Activated CD4-positive, alpha-beta T cell treated with anti-CD3 and anti-CD28 coated beads, Interleukin-2, Interleukin-4, amounts not matched to agents 100 ng/mL and 50 ng/mL, durations not matched to agents 16 hours and 8 hours (primary cell): ENCODE measurements at regions not wholly inside any gene's neighbourhood (a gene's known extent, or its start where the extent isn't known, plus 50 kb on each side); places are given as distances from the start of the nearest gene placed in this dataset.

ENCODE experiments used
- DNase-seq: peaks from one replicate; pipeline ENCODE4 v3.0.0-alpha.2; 2020; ENCODE audit warnings: low spot score

- no peak for DNase-seq
These were observed 103.6 kb downstream of the PALM2AKAP2 start for GRCh38 chr9:109883623-109884022.

DNA sequence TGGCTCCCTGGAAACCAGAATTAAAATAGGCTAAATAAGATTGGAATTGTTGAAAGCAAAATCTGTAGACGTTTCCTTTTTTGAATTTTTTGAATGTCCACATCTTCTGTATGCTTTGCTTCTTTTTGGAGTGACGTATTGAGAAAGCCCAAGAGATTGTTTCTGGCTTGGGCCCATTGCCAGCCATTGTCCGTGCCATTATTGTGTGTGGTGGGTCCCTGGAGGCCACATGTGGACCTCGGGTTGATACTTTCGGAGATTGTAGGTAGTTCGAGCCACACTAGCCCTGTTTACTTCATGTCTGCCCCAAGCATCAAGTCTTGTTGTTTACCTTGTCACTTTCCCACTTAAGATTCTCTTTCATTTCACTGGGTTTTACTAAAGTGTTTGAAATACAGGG lies 106.0 kb downstream of the PALM2AKAP2 start:
- DNase-seq, result no peak

- DNase-seq, result peak; percentile 73
These were observed 106.6 kb downstream of the PALM2AKAP2 start for GRCh38 chr9:109886617-109887016.

DNA sequence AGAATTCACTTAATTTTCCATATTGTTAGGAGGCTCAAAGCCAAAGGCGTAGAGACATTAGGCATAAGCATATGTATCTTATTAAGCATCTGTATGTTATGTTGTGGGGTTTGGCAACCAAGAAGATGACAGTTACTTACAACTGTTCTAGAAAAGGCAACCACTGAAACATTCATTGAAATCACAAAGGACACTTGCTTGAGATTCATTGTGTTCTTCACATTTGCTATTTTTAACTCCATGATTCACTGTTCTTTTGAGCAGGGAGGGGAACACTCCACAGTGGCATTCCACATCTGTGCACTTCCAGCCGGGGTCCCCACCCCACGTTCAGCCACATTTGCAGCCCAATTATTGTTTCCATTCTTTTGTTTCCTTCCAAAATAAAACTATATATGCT lies 107.1 kb downstream of the PALM2AKAP2 start:
- DNase-seq, result no peak

DNA sequence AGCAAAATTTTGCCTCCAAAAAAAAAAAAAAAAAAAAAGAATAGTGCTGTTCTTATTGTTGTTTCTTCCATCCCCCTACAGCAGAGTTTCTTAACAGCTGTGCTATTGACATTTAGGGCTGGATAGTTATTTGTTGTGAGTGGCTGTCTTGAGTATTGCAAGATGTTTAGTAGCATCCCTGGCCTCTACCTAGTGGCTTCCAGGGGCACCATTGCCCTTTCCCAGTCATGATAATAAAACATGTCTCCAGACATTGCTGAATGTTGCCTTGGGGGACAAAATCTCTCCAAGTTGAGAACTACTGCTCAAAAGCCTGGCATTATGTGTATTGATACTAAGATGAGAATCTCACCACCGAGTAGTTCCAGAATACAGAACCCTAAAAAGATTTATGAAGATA lies 108.7 kb downstream of the PALM2AKAP2 start:
- DNase-seq, result no peak

DNA sequence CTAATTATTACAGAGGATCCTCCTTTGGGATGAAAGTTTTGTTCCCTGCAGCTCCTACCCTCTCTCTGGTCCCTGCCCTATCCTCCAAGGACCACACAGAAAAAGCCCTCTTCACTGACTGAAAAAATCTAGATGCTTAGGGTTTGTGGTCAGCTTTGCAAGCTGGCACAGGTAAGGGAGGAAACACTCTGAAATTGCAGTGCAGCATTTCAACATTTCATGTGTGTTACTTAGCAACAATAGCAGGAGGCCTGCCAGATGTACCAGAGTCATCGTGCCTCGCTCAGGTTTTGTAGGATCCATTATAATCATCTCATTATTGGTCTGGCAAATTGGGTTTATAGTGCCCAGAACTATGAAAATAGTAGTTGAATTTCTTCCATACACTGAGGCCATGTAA lies 109.5 kb downstream of the PALM2AKAP2 start:
- no peak for DNase-seq

DNA sequence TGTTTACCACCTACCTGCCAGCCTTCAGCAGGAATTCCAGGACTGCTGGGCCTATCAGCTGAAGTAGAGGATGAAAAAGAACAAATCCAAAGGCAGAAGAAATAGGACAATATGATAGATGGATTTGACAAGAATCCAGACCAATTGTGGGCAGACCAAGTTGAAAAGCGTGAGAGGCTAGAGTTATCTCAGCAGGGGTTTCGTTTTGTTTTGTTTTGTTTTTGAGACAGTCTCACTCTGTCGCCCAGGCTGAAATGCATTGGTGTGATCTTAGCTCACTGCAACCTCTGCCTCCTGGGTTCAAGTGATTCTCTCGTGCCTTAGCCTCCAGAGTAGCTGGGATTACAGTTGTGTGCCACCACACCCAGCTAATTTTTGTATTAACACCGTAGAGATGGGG lies 113.2 kb downstream of the PALM2AKAP2 start:
- DNase-seq, result peak; percentile 51

DNA sequence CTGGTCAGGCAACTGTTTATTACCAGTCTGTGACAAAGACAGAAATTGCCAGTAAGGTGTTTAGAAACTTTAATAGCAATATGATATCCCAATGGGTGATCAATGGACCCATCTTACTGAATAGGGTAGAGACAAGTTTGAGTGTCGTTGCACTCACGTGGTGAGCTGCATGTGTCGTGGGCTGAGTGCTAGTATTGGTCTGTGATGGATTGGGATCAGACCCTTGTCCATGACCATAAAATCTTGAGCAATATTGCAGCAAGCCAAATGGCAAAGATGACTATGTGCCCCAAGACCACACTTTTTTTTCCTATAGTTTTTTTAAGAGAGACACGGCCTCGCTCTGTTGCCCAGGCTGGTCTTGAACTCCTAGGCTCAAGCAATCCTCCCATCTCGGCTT lies 114.5 kb downstream of the PALM2AKAP2 start:
- DNase-seq, result peak; percentile 51

DNA sequence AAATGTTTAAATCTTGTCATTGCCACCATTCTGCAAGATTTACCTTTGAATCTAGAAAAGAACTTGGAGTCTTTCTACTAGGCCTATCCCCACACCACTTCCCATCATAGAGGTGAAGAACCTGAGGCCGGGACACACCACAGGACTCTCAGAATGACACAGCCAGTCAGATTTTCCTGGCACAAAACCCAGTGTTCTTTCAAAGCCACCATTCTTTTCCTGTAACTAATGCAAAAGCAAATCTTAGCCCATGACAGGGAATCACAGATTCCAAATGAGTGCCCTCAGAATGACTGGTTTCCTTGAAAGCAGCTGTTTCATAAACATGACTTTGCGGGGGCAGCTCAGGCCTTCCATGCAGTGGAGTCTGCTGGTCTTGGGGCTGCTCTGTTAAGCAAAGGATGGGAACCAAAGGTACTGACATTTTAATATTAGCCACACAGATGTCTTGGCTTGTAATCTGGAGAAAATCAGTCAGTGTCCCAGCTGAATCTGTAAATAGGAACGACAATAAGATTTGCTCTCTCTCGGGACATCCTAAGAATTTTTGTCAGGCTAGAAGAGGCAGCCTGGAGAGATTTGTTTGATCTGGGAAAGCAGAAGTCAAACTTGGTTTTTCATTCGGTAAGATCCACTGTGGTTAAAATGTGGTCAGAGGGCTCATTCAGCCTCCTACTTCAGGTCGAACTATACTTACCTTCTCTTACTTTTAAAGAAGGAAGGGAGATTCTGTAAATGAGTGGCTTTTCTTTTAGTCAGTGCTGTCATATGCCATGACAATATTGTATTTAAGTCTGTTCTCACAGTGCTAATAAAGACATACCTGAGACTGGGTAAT lies 115.1 kb downstream of the PALM2AKAP2 start:
- peak; percentile 78 for DNase-seq

- DNase-seq, result no peak
These were observed 121.2 kb downstream of the PALM2AKAP2 start for GRCh38 chr9:109901201-109901600.

DNA sequence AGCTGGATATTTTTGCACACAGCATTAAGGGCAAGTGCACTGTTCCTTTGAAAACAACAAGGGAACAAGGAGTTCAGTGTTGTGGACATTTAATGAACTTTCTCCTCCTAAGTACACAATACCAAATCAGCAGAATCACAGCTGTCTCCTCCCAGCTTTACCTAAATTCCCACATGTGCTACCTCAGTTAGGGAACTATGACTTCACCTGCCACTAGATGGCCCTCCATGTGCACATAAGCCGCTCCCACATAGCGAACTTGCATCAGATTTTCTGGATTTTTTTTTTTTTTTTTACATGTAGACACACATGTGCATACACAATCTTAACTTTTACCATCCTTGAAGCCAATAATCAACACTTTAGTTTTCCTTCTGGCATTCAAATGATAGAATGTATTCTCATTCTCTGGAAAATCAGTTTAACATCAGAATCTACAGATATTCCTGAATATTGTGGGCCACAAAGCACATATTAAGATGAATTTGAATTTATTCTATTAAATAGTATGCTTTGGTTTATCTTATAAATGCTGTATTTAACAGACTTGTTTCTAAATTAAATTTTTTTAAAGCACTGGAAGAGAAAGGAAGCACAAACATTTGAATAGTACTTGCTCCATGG lies 123.6 kb downstream of the PALM2AKAP2 start:
- peak; percentile 82 for DNase-seq

DNA sequence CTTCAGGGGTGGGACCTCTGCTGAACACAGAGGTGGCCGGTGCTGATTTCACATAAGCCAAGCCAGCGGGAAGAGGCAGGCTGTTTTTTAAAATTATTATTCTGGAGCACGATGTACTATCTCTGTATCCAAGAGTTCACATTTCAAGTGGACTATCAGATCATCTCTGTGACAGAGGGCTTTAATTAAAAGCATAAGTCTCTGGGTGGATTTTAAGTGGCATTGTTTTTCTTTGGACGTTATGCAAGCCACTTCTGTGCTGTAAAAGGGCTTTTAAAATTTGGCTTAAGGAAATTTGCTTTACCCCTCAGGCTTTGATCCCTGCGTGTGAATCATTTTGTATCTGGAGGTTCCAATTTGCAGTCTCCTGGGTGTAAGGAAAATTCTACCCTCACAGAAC lies 124.7 kb downstream of the PALM2AKAP2 start:
- DNase-seq, result no peak

GRCh38 chr9:109905472-109905871 lies 125.5 kb downstream of the PALM2AKAP2 start:
- no peak for DNase-seq

GRCh38 chr9:109906766-109907382 lies 126.9 kb downstream of the PALM2AKAP2 start:
- DNase-seq, result no peak

GRCh38 chr9:109907400-109907799 lies 127.4 kb downstream of the PALM2AKAP2 start:
- DNase-seq, result no peak

DNA sequence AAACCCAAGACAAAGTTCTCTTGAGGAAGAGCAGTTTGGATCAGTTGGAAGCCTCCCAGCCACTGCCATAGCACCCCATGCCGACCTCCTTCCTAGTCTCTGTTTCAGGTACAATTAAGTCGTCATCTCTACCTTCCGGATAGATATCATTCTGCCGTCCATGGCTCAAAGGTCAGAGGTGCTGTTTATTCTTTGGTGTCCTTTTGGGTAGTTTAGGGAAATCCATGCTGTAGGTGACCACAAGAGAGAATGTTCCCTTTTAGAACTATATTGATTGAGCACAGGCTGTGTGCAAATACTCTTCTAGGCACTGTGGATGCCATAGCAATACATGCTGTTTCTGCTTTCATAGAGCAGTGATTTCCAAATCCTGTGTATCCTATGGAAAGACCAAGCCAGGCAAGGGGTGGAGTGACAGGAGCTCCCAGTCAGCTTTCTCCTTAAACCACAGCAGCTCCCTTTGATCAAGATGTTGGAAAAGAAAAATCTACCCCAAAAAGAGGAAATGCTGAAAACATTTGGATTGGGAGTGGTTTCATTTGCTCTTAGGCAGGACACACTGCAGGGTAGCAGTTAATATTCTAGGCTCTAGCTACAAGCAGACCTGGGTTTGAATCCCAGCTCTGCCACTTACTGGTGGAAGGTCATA lies 127.9 kb downstream of the PALM2AKAP2 start:
- DNase-seq, result no peak

GRCh38 chr9:109908459-109909390 lies 128.7 kb downstream of the PALM2AKAP2 start:
- no peak for DNase-seq

GRCh38 chr9:109910671-109911518 lies 130.9 kb downstream of the PALM2AKAP2 start:
- no peak for DNase-seq

DNA sequence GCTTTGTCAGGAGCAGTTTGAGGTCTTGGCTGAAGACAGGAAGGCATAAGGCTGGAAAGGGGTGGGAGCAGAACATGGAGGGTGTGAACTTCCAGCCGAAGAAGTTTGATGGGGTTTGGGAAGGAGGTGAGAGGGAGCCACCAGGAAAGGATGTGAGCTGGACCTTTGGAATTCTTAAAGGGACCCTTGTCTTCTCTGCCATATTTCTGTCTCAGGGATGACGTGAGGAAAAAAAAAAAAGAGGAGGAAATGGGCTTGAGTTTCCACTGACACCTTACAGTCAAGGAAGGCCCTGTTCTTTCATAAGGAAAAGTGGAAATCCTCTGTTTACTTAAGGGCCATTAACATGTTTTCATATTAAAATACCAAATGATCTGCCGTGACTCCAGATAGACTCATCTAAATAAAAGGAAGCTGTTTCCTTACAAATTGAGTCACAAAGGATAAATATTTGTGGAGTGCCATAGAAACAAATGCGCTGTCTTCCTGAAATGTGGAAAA lies 132.1 kb downstream of the PALM2AKAP2 start:
- DNase-seq, result no peak

DNA sequence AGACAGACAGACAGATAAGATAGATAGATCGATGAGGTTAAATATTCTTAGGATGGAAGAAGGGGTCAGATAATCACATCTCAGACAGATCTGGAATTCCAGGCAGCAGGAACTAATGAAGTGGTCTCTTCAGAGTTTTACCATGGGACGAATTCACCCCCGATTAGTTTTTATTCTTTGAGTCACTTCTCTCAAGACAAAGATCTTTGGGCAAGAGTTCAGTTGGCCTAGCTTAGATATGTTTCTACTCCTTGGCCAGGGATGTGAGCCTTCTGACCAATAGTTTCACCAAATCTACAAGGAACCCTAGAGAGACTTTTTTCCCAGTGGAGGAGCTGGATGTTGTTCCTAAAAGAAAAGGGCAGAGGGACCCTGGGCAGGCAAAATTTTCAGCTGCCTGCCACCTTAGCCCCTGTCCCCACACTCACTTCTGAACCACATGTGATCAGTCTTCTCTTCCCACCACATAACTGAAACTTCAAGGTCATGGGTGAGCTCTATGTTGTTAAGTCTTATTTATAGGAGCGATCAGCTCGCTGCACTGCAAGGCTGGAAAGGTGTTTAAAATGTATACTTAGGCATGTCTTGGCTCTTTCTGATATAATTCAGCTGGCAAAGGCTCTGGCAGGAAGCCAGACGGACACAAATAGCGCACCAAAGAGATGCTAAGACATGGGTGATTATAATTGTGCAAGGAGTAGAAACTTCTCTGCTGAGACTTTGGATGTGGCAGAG lies 132.9 kb downstream of the PALM2AKAP2 start:
- no peak for DNase-seq
